Common myeloid progenitor, CD34-positive (primary cell): ENCODE measurements at regions not wholly inside any gene's neighbourhood (a gene's known extent, or its start where the extent isn't known, plus 50 kb on each side); places are given as distances from the start of the nearest gene placed in this dataset.
A peak's percentile ranks its signal among the peaks of the same experiment; 100 is the strongest.

ENCODE experiments used
- CTCF ChIA-PET: fragments of 350-600 bp; sonication (Branson Sonifier 250); formaldehyde crosslinking; loops from one replicate; lab custom pipeline; 2021; ENCODE audit warnings: antibody characterized with exemption; lab: Charles Lee
- POLR2A ChIA-PET: fragments of 350-600 bp; sonication (Branson Sonifier 250); formaldehyde crosslinking; loops from one replicate; lab custom pipeline; 2021; ENCODE audit warnings: antibody characterized with exemption; lab: Charles Lee
- DNase-seq, 3 donors: peaks; one replicate each; pipeline versions ENCODE4 v3.0.0 to v3.0.0-alpha.2; 2013
- H3K27ac ChIP-seq, 2 experiments: 1 replicate in 1 of 2; 2 replicates in 1 of 2; pipeline ENCODE4 v1.7.0; 2013; ENCODE audit warnings: inconsistent platforms in 2 of 2, low read length in 2 of 2, mild to moderate bottlenecking in 2 of 2, low read depth in 1 of 2, moderate library complexity in 1 of 2; ENCODE audit not compliant: severe bottlenecking in 2 of 2, insufficient read depth in 1 of 2, poor library complexity in 1 of 2
- H3K27me3 ChIP-seq, 5 experiments: replicated peaks in 2 of 5; 1 replicate in 3 of 5; 2 replicates in 2 of 5; pipeline versions ENCODE4 v1.6.1 to v1.7.0; 2013; ENCODE audit warnings: low read length in 4 of 5, mild to moderate bottlenecking in 2 of 5, moderate library complexity in 2 of 5, inconsistent platforms in 1 of 5; ENCODE audit not compliant: insufficient read depth in 5 of 5, control insufficient read depth in 4 of 5
- H3K36me3 ChIP-seq, 4 experiments: 1 replicate in 2 of 4; 2 replicates in 2 of 4; pipeline versions ENCODE4 v1.6.1 to v1.7.0; 2013; ENCODE audit warnings: low read length in 3 of 4, control low read depth in 1 of 4, mild to moderate bottlenecking in 1 of 4; ENCODE audit not compliant: control insufficient read depth in 4 of 4, insufficient read depth in 4 of 4
- H3K4me1 ChIP-seq, 4 experiments: 1 replicate in 3 of 4; 2 replicates in 1 of 4; pipeline versions ENCODE4 v1.6.1 to v1.7.1; 2013; ENCODE audit warnings: low read length in 3 of 4, mild to moderate bottlenecking in 3 of 4, control low read depth in 1 of 4, inconsistent platforms in 1 of 4, moderate library complexity in 1 of 4; ENCODE audit not compliant: control insufficient read depth in 4 of 4, insufficient read depth in 4 of 4; ENCODE audit errors: control extremely low read depth in 1 of 4
- H3K4me3 ChIP-seq, 7 experiments: 1 replicate in 4 of 7; 2 replicates in 3 of 7; pipeline versions ENCODE4 v1.5.1 to v1.7.0; 2013; ENCODE audit warnings: mild to moderate bottlenecking in 7 of 7, low read length in 6 of 7, moderate library complexity in 6 of 7, inconsistent platforms in 2 of 7, low read depth in 2 of 7, control low read depth in 1 of 7; ENCODE audit not compliant: insufficient read depth in 4 of 7, control insufficient read depth in 1 of 7; ENCODE audit errors: extremely low read depth in 1 of 7
- H3K9me3 ChIP-seq, 5 experiments: 1 replicate in 4 of 5; 2 replicates in 1 of 5; pipeline versions ENCODE4 v1.6.1 to v1.7.1; 2013; ENCODE audit warnings: low read length in 4 of 5, mild to moderate bottlenecking in 2 of 5, inconsistent platforms in 1 of 5, low read depth in 1 of 5, moderate library complexity in 1 of 5; ENCODE audit not compliant: control insufficient read depth in 4 of 5, insufficient read depth in 2 of 5; ENCODE audit errors: control extremely low read depth in 1 of 5
- WGBS: methylation state at CpG from one replicate; pipeline ENCODE4 v1.1.5; 2013; ENCODE audit not compliant: insufficient coverage; 5-methylcytosine and 5-hydroxymethylcytosine counted together

DNA sequence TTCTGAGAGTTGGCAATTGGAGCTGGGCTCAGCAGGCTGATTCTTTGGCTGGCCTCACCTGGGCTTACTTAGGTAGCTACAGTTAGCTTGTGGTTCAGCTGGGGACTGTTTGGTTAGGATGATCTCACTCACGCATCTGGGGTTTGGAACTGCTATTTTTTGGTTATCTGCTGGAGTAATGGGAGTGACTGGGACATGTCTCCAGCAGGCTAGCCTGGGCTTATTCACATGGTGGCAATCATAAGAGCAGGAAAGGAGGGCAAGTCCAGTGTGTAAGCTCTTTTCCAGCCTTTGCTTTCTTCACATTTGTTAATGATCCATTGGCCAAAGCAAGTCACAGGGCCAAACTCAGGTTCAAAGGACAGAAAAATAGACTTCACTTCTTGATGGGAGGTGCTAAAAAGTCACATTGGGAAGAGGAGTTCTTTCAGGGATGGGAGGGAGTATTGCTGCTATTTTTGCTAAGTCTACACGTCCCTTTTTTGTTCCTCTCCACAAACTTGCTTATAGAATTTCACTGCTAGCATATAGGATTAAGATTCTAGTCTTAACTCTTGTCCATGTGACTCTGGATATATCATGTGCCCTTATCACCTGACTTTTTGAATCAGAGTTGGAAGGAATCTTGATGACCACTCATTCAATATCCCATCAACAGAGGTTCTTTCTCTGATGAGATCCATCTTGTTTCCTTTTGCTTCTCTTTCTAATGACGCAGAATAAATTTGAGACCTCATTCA is 174.0 kb downstream of the ZFP36L2 start:
- 100% methylated on average over 2 of the region's 3 CpGs for WGBS
- ChIA-PET CTCF (interaction anchor here (0.7 to 2.0 kb wide), 4 partner anchors 18 to 74 kb away, joined by 3 to 4 read pairs (median 4); no protein-coding TSS in a partner anchor), POLR2A (no interaction called here)
- H3K9me3 ChIP-seq: no peaks in the 10 kb centered on the region
- H3K27me3 ChIP-seq: no peaks in the 10 kb centered on the region
- DNase-seq: no peak
- no peak overlapping the region for H3K27ac ChIP-seq
- H3K4me1 ChIP-seq: peaks cover 0 to 39% (median 33%) of the 10 kb centered on the region in 4 experiments
- no peak overlapping the region for H3K4me3 ChIP-seq
- H3K36me3 ChIP-seq: no peaks in the 10 kb centered on the region

DNA sequence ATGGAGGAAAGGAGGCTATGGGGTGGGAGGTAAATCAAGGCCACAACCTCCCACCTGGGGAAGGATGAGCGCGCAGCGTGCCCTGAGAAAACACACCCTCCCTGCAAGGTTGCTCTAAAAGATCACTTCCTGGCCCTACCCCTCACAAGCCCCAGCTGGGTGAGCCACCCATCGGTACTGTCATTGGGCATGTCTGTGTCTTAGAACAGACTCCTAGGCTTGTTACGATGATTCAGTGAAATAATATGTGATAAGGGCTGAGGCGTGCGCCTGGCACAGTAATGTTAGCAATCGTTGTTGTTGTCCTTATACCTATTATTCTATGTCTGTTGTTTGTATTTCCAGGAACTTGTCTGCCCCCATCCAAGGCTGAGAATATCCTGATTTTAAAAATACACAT is 175.1 kb downstream of the ZFP36L2 start:
- WGBS: 97% methylated on average over 5 of the region's 8 CpGs
- DNase-seq: no peak
- ChIA-PET POLR2A (no interaction called here), CTCF (interaction anchor here (0.8 to 1.8 kb wide), 6 partner anchors 17 to 178 kb away, joined by 3 to 8 read pairs (median 4); no protein-coding TSS in a partner anchor)
- no peaks in the 10 kb centered on the region for H3K36me3 ChIP-seq
- no peaks in the 10 kb centered on the region for H3K27me3 ChIP-seq
- no peak overlapping the region for H3K27ac ChIP-seq
- peaks cover 0 to 49% (median 30%) of the 10 kb centered on the region in 4 experiments for H3K4me1 ChIP-seq
- no peak overlapping the region for H3K4me3 ChIP-seq
- H3K9me3 ChIP-seq: no peaks in the 10 kb centered on the region

DNA sequence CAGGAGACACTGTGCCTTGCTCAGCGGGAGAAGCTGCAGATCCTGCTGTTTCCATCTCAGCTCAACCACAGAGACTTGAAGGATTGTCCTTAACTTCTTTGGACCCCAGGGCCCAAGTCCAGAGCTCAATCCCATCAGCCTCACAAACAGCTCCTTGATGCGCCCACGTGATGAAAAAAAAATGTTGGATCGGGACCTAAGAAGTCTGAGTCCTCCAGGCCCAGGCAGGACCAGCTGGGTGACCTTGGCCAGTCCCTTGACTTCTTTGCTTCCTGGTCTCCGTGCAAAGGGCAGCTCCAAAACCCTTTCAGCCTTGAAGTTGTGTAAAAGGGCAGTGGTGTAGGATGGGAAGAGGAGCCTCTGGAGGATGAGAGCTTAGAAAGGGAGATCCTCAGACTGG is 175.5 kb downstream of the ZFP36L2 start:
- ChIA-PET POLR2A (no interaction called here), CTCF (interaction anchor here (0.9 to 1.8 kb wide), 6 partner anchors 16 to 178 kb away, joined by 3 to 8 read pairs (median 4); no protein-coding TSS in a partner anchor)
- no peaks in the 10 kb centered on the region for H3K36me3 ChIP-seq
- WGBS: 96% methylated on average over 4 of the region's 5 CpGs
- no peak for DNase-seq
- H3K9me3 ChIP-seq: no peaks in the 10 kb centered on the region
- no peak overlapping the region for H3K27ac ChIP-seq
- no peak overlapping the region for H3K4me3 ChIP-seq
- peaks cover 0 to 51% (median 33%) of the 10 kb centered on the region in 4 experiments for H3K4me1 ChIP-seq
- H3K27me3 ChIP-seq: no peaks in the 10 kb centered on the region

DNA sequence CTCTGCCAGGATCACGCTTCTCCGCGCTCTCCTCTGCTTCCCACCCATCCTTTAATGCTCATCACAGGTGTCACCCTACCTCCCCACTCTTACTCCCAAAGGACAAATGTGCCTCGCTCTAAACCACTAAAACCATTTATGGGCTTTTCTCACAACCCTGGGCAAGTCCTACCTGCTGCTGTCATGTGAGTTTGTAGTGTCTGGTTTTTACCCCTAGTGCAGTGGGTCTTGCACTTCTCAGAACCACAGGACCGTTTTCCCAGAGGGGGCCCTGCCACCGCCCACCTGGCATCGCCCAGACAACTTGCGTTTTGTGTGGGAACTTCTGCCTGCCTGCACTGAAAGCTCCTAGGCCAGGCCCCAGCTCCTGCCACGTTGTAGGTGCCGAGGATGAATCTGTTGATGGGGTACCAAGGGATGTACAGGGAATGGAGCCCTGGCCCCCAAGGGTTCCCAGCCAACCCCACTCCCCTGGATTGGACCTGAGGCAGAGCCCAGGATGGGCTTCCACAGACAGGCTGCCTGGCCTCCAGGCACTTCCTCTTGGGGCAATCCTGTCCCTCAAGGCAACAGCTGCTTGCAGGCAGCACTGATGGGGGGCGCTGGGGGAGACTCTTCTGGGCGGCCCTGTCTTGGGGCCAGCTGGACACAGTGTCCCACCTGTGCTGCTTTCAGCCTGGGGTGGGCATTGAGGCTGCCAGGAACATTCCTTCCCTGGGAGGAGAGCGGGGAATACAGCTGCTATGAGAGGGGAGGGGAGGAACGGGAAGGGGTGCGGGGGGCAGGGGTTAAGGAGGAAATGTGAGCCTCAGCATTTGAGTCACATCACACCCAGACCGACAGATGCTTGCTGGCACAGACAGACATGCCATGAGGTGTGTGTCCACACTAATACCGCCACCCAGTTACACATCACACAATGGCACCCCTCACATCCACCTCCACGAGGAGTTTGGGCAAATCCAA is 176.3 kb downstream of the ZFP36L2 start:
- Histone ChIP-seq H3K36me3 (no peaks in the 10 kb centered on the region), H3K4me3 (no peak overlapping the region), H3K27me3 (no peaks in the 10 kb centered on the region), H3K9me3 (no peaks in the 10 kb centered on the region), H3K27ac (no peak overlapping the region), H3K4me1 (peaks cover 0 to 50% (median 32%) of the 10 kb centered on the region in 4 experiments)
- ChIA-PET CTCF (interaction anchor here (0.9 to 1.8 kb wide), 6 partner anchors 16 to 179 kb away, joined by 3 to 8 read pairs (median 4); no protein-coding TSS in a partner anchor), POLR2A (no interaction called here)
- DNase-seq: peak; percentile 33 to 80 (median 58)
- WGBS: 72% methylated on average over 9 of the region's 18 CpGs

DNA sequence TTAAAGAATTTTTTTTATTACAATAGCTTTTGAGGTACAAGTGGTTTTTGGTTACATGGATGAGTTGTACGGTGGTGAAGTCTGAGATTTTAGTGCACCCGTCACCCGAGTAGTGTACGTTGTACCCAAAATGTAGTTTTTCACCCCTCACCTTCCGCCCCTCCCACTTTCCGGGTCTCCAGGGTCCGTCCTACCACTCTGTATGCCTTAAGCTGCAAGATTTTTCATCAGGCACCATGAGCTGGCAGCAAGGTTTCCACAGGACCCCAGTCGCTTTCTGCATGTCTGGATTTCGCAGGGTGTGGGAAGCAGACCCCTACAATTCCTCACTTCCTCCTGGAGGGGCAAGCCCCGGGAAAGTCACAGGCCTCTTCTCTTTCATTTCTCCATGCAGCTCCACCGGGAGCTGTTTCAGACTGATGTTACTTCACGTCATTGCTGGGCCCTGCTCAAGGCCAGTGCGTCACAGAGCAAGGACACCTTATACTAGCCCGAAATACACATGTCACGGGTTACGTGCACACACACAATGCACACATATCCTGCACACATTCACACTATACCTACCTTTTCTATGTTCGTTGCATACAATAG is 179.1 kb downstream of the ZFP36L2 start:
- H3K27ac ChIP-seq: no peak overlapping the region
- DNase-seq: no peak
- H3K27me3 ChIP-seq: no peaks in the 10 kb centered on the region
- H3K4me3 ChIP-seq: no peak overlapping the region
- ChIA-PET POLR2A (interaction anchor here (0.6 kb wide), 1 partner anchor 179 kb away, joined by 4 read pairs; the partner anchor contains the start of gene ZFP36L2), CTCF (interaction anchor here (0.8 to 1.0 kb wide), 3 partner anchors 8 to 36 kb away, joined by 3 to 7 read pairs (median 3); no protein-coding TSS in a partner anchor)
- H3K4me1 ChIP-seq: peaks cover 0 to 45% (median 40%) of the 10 kb centered on the region in 4 experiments
- no peaks in the 10 kb centered on the region for H3K9me3 ChIP-seq
- no peaks in the 10 kb centered on the region for H3K36me3 ChIP-seq
- 93% methylated on average over 15 of the region's 17 CpGs for WGBS

DNA sequence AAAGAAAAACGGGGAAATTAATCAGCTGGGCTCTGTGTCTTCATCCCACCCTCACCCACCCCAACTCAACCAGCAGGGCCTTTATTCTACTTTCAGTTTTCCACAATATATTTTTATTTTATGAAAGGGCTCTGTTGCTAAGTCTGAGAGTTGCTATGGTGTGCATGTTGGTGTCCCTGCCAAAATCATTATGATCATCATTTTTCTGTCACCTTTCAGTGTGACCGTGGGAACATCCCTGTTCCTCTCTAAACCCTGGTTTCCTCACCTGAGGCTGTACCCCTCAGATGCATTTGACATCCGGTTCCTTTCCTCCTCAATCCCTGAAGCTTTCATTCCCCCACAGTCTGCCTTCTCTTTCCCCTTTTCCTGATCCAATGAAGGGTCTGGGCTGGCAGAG is 180.5 kb downstream of the ZFP36L2 start:
- WGBS: 29% methylated on average over 1 of the region's 3 CpGs
- no peaks in the 10 kb centered on the region for H3K9me3 ChIP-seq
- H3K4me1 ChIP-seq: peaks cover 0 to 55% (median 48%) of the 10 kb centered on the region in 4 experiments
- POLR2A ChIA-PET: interaction anchor here (0.6 to 0.7 kb wide), 2 partner anchors 33 to 85 kb away, joined by 4 to 6 read pairs; no protein-coding TSS in a partner anchor
- CTCF ChIA-PET: no interaction called here
- no peak overlapping the region for H3K27ac ChIP-seq
- DNase-seq: no peak
- H3K36me3 ChIP-seq: no peaks in the 10 kb centered on the region
- no peak overlapping the region for H3K4me3 ChIP-seq
- H3K27me3 ChIP-seq: no peaks in the 10 kb centered on the region
